ENCODE measurements at regions not wholly inside any gene's neighbourhood (a gene's known extent, or its start where the extent isn't known, plus 50 kb on each side); places are given as distances from the start of the nearest gene placed in this dataset.
"Not testable (repeated sequence)": the region's sequence is repeated elsewhere in the genome, so short reads cannot be mapped to it uniquely, and the experiment has no call there.

- in situ Hi-C loops (cut with HindIII; ENCODE audit: low pct_ligation_motif_present, low sequenced_read_pairs): no loop called here
- no peak for TF ChIP-seq CTCF (IDR thresholded peaks at IDR 0.05; ENCODE audit: low read depth, low read length, missing control alignments)
- Histone ChIP-seq H3K27me3 (replicated peaks) (no peaks in the 10 kb centered on the region), H3K4me3 (ENCODE audit: low read depth, low read length) (no peak overlapping the region), H3K36me3 (replicated peaks) (no peaks in the 10 kb centered on the region), H3K27ac (no peak overlapping the region)
- no peak for DNase-seq
These were observed 181.9 kb upstream of the MEIS1 start for GRCh38 chr2:66253066-66253465.

- no peak for TF ChIP-seq CTCF (IDR thresholded peaks at IDR 0.05; ENCODE audit: low read depth, low read length, missing control alignments)
- H3K36me3 ChIP-seq (replicated peaks): no peaks in the 10 kb centered on the region
- H3K27ac ChIP-seq: no peak overlapping the region
- in situ Hi-C loops (cut with HindIII; ENCODE audit: low pct_ligation_motif_present, low sequenced_read_pairs): no loop called here
- DNase-seq: no peak
- H3K4me3 ChIP-seq (ENCODE audit: low read depth, low read length): no peak overlapping the region
- H3K27me3 ChIP-seq (replicated peaks): no peaks in the 10 kb centered on the region
These were observed 182.8 kb upstream of the MEIS1 start for GRCh38 chr2:66252109-66252508.

DNA sequence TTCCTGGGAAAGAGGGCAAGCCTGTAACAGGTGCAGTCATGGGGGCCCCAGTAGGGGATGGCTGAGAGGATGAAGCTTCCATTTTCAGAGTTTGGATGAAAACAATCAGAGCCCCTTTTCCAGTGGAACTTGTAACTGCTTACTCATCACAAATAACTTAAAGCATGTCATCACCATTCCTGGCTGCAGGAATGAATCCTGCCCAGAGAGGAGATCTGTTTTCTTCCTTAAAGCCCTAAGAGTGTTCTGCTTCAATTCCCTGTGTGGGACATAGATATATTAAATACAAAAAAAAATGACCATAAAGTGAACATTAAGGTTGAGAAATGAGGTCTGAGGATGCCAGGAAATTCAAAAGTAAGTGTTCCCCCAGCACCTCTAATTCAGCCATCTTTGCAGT lies 183.4 kb upstream of the MEIS1 start:
- no peak for DNase-seq
- Histone ChIP-seq H3K36me3 (replicated peaks) (no peaks in the 10 kb centered on the region), H3K27ac (no peak overlapping the region), H3K27me3 (replicated peaks) (no peaks in the 10 kb centered on the region), H3K4me3 (ENCODE audit: low read depth, low read length) (no peak overlapping the region)
- TF ChIP-seq CTCF (IDR thresholded peaks at IDR 0.05; ENCODE audit: low read depth, low read length, missing control alignments): no peak
- in situ Hi-C loops (cut with HindIII; ENCODE audit: low pct_ligation_motif_present, low sequenced_read_pairs): no loop called here

DNA sequence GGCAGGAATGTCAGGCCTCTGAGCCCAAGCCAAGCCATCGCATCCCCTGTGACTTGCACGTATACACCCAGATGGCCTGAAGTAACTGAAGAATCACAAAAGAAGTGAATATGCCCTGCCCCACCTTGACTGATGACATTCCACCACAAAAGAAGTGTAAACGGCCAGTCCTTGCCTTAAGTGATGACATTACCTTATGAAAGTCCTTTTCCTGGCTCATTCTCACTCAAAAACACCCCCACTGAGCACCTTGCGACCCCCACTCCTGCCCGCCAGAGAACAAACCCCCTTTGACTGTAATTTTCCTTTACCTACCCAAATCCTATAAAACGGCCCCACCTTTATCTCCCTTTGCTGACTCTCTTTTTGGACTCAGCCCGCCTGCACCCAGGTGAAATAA lies 185.8 kb upstream of the MEIS1 start:
- H3K36me3 ChIP-seq (replicated peaks); H3K4me3 ChIP-seq (ENCODE audit: low read depth, low read length); DNase-seq: not testable (repeated sequence)

GRCh38 chr2:66243809-66244208 lies 191.1 kb upstream of the MEIS1 start:
- H3K4me3 ChIP-seq (ENCODE audit: low read depth, low read length); H3K27me3 ChIP-seq (replicated peaks); H3K27ac ChIP-seq; in situ Hi-C loops (cut with HindIII; ENCODE audit: low pct_ligation_motif_present, low sequenced_read_pairs); DNase-seq; H3K36me3 ChIP-seq (replicated peaks): not testable (repeated sequence)

More for the DNA sequence above, 185.8 kb upstream of the MEIS1 start:
- in situ Hi-C loops (cut with HindIII; ENCODE audit: low pct_ligation_motif_present, low sequenced_read_pairs); H3K27ac ChIP-seq; H3K27me3 ChIP-seq (replicated peaks): not testable (repeated sequence)

DNA sequence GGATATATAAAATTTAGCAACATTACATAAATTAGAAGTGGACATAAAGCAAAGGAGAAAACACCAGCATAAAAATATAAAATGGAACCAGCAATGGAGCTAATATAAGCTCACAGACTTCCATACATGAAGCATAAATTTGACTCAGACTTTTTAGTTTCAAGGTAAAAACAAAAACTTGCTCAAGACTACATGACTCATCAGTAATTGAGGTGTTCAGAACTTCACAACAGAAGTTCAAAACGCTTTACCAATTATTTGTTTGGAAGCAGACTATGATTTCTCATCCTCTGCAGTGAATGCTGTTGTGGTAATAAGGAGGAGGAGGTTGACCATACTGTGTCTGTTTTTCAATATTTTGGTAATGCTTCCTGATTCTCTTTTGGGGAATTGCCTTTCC lies 192.0 kb upstream of the MEIS1 start:
- in situ Hi-C loops (cut with HindIII; ENCODE audit: low pct_ligation_motif_present, low sequenced_read_pairs); H3K36me3 ChIP-seq (replicated peaks); H3K27ac ChIP-seq; DNase-seq; H3K4me3 ChIP-seq (ENCODE audit: low read depth, low read length); H3K27me3 ChIP-seq (replicated peaks): not testable (repeated sequence)

- no peak for DNase-seq
- Histone ChIP-seq H3K27ac (no peak overlapping the region), H3K4me3 (ENCODE audit: low read depth, low read length) (no peak overlapping the region), H3K27me3 (replicated peaks) (no peaks in the 10 kb centered on the region), H3K36me3 (replicated peaks) (no peaks in the 10 kb centered on the region)
- no peak for TF ChIP-seq CTCF (IDR thresholded peaks at IDR 0.05; ENCODE audit: low read depth, low read length, missing control alignments)
- in situ Hi-C loops (cut with HindIII; ENCODE audit: low pct_ligation_motif_present, low sequenced_read_pairs): no loop called here
These were observed 192.7 kb upstream of the MEIS1 start for GRCh38 chr2:66242099-66242789.
